Upper lobe of left lung (tissue), 4 donors: ENCODE measurements at regions not wholly inside any gene's neighbourhood (a gene's known extent, or its start where the extent isn't known, plus 50 kb on each side); places are given as distances from the start of the nearest gene placed in this dataset.

ENCODE experiments used
- CTCF ChIP-seq, 6 experiments: fragments of 450-650 bp in 4 of 6; fragments of 200-600 bp in 2 of 6; sonication (generic) in 2 of 6; IDR thresholded peaks; one replicate each; pipeline ENCODE4 v1.5.1; 2016 to 2019; ENCODE audit warnings: antibody characterized with exemption in 6 of 6
- POLR2A ChIP-seq, 4 donors: fragments of 450-650 bp; IDR thresholded peaks; one replicate each; pipeline ENCODE4 v1.5.1; 2016 to 2017; ENCODE audit warnings: antibody characterized with exemption in 4 of 4, mild to moderate bottlenecking in 2 of 4
- POLR2AphosphoS5 ChIP-seq, 2 donors: sonication (generic); formaldehyde crosslinking; IDR thresholded peaks; one replicate each; pipeline ENCODE4 v1.5.1; 2017; ENCODE audit warnings: antibody characterized with exemption in 2 of 2

DNA sequence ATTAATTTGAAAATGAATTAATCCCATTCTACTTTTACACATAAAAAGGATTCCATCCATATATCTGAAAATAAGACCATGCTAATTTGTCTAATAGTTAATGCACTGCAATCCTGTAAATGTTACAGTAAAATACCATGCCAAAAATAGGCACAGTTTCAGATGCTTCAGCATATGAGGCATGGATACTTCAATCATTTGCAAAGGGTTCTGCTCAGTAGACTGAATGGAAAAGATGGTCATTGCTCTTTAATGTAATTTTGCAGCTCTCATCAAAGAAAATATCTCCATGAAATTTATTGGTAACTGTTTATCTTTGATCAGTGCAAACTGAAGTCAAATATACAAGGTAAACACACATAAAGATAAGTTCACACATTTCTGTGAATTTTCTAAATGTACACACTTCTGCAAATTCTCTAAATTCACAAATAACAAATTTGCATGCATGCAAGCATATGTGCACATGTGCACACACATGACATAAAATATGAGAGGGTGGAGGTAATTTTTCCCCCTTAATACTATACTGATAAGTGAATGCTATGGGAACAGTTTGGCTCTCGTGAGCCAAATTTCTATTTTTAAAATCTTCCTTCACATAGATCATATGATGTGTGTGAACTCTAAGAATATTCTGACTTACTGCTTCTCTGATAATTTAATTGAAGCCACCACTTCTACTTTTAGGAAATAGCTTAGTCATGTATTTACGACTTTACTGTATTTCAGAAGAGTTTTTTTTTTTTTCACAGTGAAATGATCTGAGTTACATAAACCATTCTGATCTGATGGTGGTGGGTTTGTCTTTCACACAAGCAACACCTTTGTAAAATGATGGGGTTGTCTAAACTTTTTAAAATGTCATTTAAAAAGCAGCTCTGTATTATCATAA, 996.8 kb upstream of the CITED2 start:
- TF ChIP-seq CTCF (IDR thresholded peaks at IDR 0.05) (no peak), POLR2A (IDR thresholded peaks at IDR 0.05) (no peak), POLR2AphosphoS5 (IDR thresholded peaks at IDR 0.05) (no peak)
